RWPE1 (cell line): ENCODE measurements at regions not wholly inside any gene's neighbourhood (a gene's known extent, or its start where the extent isn't known, plus 50 kb on each side); places are given as distances from the start of the nearest gene placed in this dataset.

Source experiments
- CTCF ChIA-PET: fragments of 350-600 bp; sonication (Branson Sonifier 250); formaldehyde crosslinking; extraction: SDS; loops from one replicate; lab custom pipeline; 2021; lab: Yijun Ruan, JAX
- POLR2A ChIA-PET: fragments of 400-600 bp; formaldehyde crosslinking; extraction: SDS; loops from one replicate; lab custom pipeline; 2020; ENCODE audit warnings: antibody characterized with exemption; ENCODE audit not compliant: low non-redundant PET; lab: Yijun Ruan, JAX
- DNase-seq: peaks from one replicate; pipeline ENCODE4 v3.0.0; 2012; ENCODE audit warnings: low spot score
- H3K27ac ChIP-seq: fragments of 450-650 bp; 2 replicates; pipeline ENCODE4 v1.5.1; 2017
- TF ChIP-seq, protein P1 (sequence below): fragments of 450-650 bp; conservative IDR thresholded peaks from 2 replicates; pipeline ENCODE4 v1.5.1; 2017; ENCODE audit warnings: low read depth, mild to moderate bottlenecking

DNA sequence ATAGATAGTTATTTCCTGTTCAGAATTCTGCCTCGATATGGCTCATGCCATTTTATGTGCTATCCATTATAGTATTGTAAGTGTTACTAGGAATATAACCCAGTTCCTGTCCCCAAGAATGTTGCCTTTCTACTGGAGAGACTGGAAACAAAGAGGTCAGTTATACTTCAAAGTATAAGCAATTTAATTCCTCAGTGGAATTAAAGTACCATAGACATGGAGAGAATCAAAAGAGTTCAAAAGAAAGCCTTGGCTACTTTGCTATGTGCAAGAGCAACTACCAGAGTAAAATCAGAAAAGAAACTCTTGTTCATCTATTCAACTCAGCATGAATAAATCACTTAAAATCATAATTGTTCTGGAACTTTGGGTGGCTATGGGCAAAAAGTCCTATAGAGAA is 173.2 kb upstream of the EEA1 start:
- ChIA-PET POLR2A (no interaction called here), CTCF (interaction anchor here (0.7 kb wide), 1 partner anchor 91 kb away, joined by 4 read pairs; no protein-coding TSS in a partner anchor)
- TF ChIP-seq, protein P1, sequence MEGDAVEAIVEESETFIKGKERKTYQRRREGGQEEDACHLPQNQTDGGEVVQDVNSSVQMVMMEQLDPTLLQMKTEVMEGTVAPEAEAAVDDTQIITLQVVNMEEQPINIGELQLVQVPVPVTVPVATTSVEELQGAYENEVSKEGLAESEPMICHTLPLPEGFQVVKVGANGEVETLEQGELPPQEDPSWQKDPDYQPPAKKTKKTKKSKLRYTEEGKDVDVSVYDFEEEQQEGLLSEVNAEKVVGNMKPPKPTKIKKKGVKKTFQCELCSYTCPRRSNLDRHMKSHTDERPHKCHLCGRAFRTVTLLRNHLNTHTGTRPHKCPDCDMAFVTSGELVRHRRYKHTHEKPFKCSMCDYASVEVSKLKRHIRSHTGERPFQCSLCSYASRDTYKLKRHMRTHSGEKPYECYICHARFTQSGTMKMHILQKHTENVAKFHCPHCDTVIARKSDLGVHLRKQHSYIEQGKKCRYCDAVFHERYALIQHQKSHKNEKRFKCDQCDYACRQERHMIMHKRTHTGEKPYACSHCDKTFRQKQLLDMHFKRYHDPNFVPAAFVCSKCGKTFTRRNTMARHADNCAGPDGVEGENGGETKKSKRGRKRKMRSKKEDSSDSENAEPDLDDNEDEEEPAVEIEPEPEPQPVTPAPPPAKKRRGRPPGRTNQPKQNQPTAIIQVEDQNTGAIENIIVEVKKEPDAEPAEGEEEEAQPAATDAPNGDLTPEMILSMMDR = no peak
- no peak for DNase-seq
- H3K27ac ChIP-seq = no peak overlapping the region

DNA sequence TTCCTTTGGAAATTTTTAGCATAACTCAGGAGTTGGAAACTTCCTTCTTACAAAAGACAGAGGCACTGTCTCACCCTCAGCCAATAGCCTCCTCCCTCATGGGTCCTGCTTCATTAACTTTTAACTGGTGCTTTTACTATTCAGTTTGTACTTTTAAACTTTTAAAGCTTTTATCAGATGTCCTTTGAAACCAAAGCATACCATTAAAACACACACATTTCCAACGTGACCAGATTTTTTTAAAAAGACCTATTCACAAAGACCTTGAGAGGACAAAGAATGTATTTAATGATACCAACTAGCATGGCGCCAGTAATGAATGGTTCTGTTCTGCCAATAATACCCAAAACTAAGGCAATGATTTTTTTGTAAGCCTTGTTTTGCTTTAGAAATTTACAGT is 173.6 kb upstream of the EEA1 start:
- ChIA-PET POLR2A (interaction anchor here (0.6 kb wide), 1 partner anchor 307 kb away, joined by 6 read pairs; no protein-coding TSS in a partner anchor), CTCF (no interaction called here)
- no peak overlapping the region for H3K27ac ChIP-seq
- TF ChIP-seq, protein P1 = no peak
- no peak for DNase-seq

DNA sequence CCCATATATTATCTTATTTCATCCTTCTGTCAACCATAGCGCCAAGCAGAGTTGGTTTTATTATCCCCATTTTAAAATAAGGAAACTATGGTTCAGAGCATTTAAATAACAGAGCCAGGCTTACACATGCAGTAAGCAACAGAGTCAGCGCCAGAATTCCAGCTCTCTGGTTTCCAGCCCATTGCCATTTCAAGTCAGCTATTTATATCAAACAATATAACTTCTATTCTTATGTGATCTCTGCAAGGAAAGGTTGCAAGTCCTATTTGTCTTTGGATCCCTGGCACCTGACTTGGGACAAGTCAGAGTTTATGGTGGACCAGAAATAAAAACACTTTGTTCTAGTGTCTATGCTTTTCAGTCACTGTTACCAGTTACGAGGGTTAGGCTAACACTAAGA is 174.1 kb upstream of the EEA1 start:
- H3K27ac ChIP-seq = no peak overlapping the region
- TF ChIP-seq, protein P1 = no peak
- CTCF ChIA-PET = no interaction called here
- POLR2A ChIA-PET = interaction anchor here (0.6 kb wide), 1 partner anchor 308 kb away, joined by 6 read pairs; no protein-coding TSS in a partner anchor
- DNase-seq = no peak

DNA sequence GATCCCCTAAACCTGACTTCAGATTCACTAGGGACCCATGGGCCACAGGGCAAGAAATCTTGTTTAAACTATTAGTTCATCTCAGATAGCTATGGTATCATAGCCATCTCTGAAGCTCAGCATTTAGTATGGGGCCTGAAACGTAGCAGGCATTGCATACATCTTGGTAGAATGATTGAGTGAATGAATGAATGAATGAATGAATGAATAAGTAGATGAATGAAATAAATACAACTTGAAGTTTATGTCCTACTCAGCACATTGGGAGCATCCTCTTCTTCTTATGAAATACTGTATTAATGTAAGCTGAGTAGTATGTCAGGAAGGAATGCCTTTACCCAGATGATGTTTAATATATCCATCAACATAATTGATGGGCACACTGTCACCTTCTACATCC is 175.4 kb upstream of the EEA1 start:
- no peak for DNase-seq
- POLR2A ChIA-PET = no interaction called here
- no peak overlapping the region for H3K27ac ChIP-seq
- TF ChIP-seq, protein P1 = no peak
- CTCF ChIA-PET = interaction anchor here (0.5 to 0.6 kb wide), 2 partner anchors 235 to 273 kb away, joined by 3 to 4 read pairs; no protein-coding TSS in a partner anchor

DNA sequence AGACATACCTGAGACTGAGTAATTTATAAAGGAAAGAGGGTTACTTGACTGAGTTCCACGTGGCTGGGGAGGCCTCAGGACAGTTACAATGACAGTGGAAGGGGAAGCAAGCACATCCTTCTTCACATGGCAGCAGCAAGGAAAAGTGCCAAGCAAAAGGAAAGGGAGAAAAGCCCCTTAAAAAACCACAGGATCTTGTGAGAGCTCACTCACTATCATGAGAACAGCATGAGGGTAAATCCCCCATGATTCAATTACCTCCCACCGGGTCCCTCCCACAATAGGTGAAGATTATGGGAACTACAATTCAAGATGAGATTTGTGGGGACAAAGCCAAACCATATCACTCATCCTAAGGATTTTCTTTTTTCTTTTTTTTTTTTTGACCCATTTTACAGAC is 177.8 kb upstream of the EEA1 start:
- H3K27ac ChIP-seq = no peak overlapping the region
- ChIA-PET CTCF (no interaction called here), POLR2A (no interaction called here)
- DNase-seq = no peak
- TF ChIP-seq, protein P1 = no peak

DNA sequence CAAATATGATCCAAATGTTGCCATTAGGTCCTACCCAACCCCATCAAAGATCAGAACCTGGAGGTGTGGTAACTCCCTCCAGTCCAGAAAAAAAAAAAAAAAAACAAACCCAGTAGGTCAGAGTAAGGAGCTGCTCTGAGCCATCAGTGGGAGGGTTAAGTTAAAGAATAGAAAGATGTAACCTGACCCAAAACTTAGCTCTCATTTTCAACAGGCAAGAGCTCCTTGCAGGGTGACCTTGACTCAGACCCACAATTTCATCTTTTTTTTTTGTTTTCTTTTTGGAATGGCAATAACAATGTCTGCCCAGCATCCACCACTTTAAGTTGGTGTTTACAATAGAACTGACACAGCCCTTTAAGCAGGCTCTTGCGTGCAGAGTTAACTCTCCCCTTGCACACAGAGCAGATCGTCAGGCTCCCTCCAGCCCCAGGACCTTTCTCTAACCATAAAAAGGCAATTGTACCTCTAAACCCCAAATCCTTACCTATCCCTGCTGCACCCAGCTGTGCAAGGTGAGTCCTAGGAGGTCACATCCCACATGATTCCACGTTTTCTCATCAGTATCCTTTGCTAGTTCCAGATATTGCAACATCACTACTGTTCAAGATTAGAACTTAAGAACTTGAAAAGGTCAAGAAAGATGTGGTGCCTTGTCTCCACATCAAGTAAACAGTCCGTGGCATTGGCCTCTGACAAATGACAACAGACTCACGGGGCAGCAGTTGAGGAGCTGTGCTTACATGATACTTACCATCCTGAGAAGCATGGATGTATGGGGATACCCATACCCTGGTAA is 178.6 kb upstream of the EEA1 start:
- DNase-seq = no peak
- ChIA-PET CTCF (interaction anchor here (1.0 kb wide), 1 partner anchor 21 kb away, joined by 4 read pairs; no protein-coding TSS in a partner anchor), POLR2A (interaction anchor here (0.6 kb wide), 1 partner anchor 17 kb away, joined by 3 read pairs; no protein-coding TSS in a partner anchor)
- H3K27ac ChIP-seq = no peak overlapping the region
- TF ChIP-seq, protein P1 = no peak
